Parathyroid adenoma (tissue), 2 donors: ENCODE measurements at regions not wholly inside any gene's neighbourhood (a gene's known extent, or its start where the extent isn't known, plus 50 kb on each side); places are given as distances from the start of the nearest gene placed in this dataset.

ENCODE experiments used
- H2AFZ ChIP-seq: fragments of 300-600 bp; sonication (generic); one replicate; pipeline ENCODE4 v1.7.0; 2017; ENCODE audit warnings: antibody characterized with exemption, mild to moderate bottlenecking
- H3K27ac ChIP-seq: fragments of 300-600 bp; sonication (generic); one replicate; pipeline ENCODE4 v1.7.0; 2017
- H3K27me3 ChIP-seq: fragments of 300-600 bp; sonication (generic); one replicate; pipeline ENCODE4 v1.7.0; 2017; ENCODE audit warnings: low read length; ENCODE audit not compliant: control insufficient read depth, insufficient read depth
- H3K36me3 ChIP-seq: fragments of 300-600 bp; sonication (generic); one replicate; pipeline ENCODE4 v1.7.0; 2017; ENCODE audit warnings: low read length; ENCODE audit not compliant: control insufficient read depth, insufficient read depth
- H3K4me1 ChIP-seq: fragments of 300-600 bp; sonication (generic); one replicate; pipeline ENCODE4 v1.7.0; 2017; ENCODE audit warnings: control low read depth
- H3K4me2 ChIP-seq: fragments of 300-600 bp; sonication (generic); one replicate; pipeline ENCODE4 v1.7.0; 2017; ENCODE audit warnings: low read length
- H3K4me3 ChIP-seq: fragments of 300-600 bp; sonication (generic); one replicate; pipeline ENCODE4 v1.7.0; 2017; ENCODE audit warnings: low read depth, low read length
- H3K79me2 ChIP-seq: fragments of 300-600 bp; sonication (generic); one replicate; pipeline ENCODE4 v1.7.0; 2017; ENCODE audit warnings: control low read depth
- H3K9ac ChIP-seq: fragments of 300-600 bp; sonication (generic); one replicate; pipeline ENCODE4 v1.7.0; 2017; ENCODE audit warnings: mild to moderate bottlenecking
- H3K9me3 ChIP-seq: fragments of 300-600 bp; sonication (generic); one replicate; pipeline ENCODE4 v1.7.0; 2017; ENCODE audit warnings: low read length; ENCODE audit not compliant: control insufficient read depth
- CTCF ChIP-seq: fragments of 300-600 bp; sonication (generic); IDR thresholded peaks from one replicate; pipeline ENCODE4 v1.7.0; 2017; ENCODE audit warnings: antibody characterized with exemption, mild to moderate bottlenecking
- donor health status: primary hyperparathyroidism.

- no peak overlapping the region for H3K4me2 ChIP-seq
- no peak for TF ChIP-seq CTCF
- H3K27ac ChIP-seq = no peak overlapping the region
- H3K79me2 ChIP-seq = no peaks in the 10 kb centered on the region
- no peaks in the 10 kb centered on the region for H3K27me3 ChIP-seq
- H3K36me3 ChIP-seq = no peaks in the 10 kb centered on the region
- no peak overlapping the region for H3K4me3 ChIP-seq
- H2AFZ ChIP-seq = no peak overlapping the region
- no peaks in the 10 kb centered on the region for H3K9me3 ChIP-seq
- H3K9ac ChIP-seq = no peak overlapping the region
- H3K4me1 ChIP-seq = no peaks in the 10 kb centered on the region
Observed at GRCh38 chr4:10380735-10381134, 76.5 kb downstream of the ZNF518B start.

GRCh38 chr4:10371869-10372471 is 85.3 kb downstream of the ZNF518B start:
- Histone ChIP-seq H3K9ac (no peak overlapping the region), H3K27ac (no peak overlapping the region), H3K9me3 (no peaks in the 10 kb centered on the region), H3K4me1 (no peaks in the 10 kb centered on the region), H3K36me3 (no peaks in the 10 kb centered on the region), H2AFZ (no peak overlapping the region), H3K79me2 (no peaks in the 10 kb centered on the region), H3K4me3 (no peak overlapping the region), H3K4me2 (no peak overlapping the region), H3K27me3 (no peaks in the 10 kb centered on the region)
- TF ChIP-seq CTCF = no peak

- Histone ChIP-seq H3K4me2 (no peak overlapping the region), H2AFZ (no peak overlapping the region), H3K27ac (no peak overlapping the region), H3K27me3 (no peaks in the 10 kb centered on the region), H3K4me3 (no peak overlapping the region), H3K79me2 (no peaks in the 10 kb centered on the region), H3K4me1 (no peaks in the 10 kb centered on the region), H3K9me3 (no peaks in the 10 kb centered on the region), H3K36me3 (no peaks in the 10 kb centered on the region), H3K9ac (no peak overlapping the region)
- TF ChIP-seq CTCF = no peak
Observed at GRCh38 chr4:10371121-10371520, 86.1 kb downstream of the ZNF518B start.

- Histone ChIP-seq H3K4me3 (no peak overlapping the region), H3K27me3 (no peaks in the 10 kb centered on the region), H3K27ac (no peak overlapping the region), H2AFZ (no peak overlapping the region), H3K4me2 (no peak overlapping the region), H3K4me1 (no peaks in the 10 kb centered on the region), H3K9ac (no peak overlapping the region), H3K9me3 (no peaks in the 10 kb centered on the region), H3K79me2 (no peaks in the 10 kb centered on the region), H3K36me3 (no peaks in the 10 kb centered on the region)
- TF ChIP-seq CTCF = no peak
Observed at GRCh38 chr4:10369517-10369916, 87.7 kb downstream of the ZNF518B start.

- Histone ChIP-seq H3K27me3 (no peaks in the 10 kb centered on the region), H3K4me3 (no peak overlapping the region), H3K9ac (no peak overlapping the region), H2AFZ (no peak overlapping the region), H3K4me2 (no peak overlapping the region), H3K27ac (no peak overlapping the region), H3K9me3 (no peaks in the 10 kb centered on the region), H3K4me1 (no peaks in the 10 kb centered on the region), H3K36me3 (no peaks in the 10 kb centered on the region), H3K79me2 (no peaks in the 10 kb centered on the region)
- TF ChIP-seq CTCF = no peak
Observed at GRCh38 chr4:10366628-10367027, 90.6 kb downstream of the ZNF518B start.
